ENCODE measurements at regions not wholly inside any gene's neighbourhood (a gene's known extent, or its start where the extent isn't known, plus 50 kb on each side); places are given as distances from the start of the nearest gene placed in this dataset.

GRCh38 chr4:86439293-86439692, 79.4 kb upstream of the MAPK10 start:
- H3K4me3 ChIP-seq (ENCODE audit: low read depth, low read length) = no peak overlapping the region
- TF ChIP-seq, protein P1, sequence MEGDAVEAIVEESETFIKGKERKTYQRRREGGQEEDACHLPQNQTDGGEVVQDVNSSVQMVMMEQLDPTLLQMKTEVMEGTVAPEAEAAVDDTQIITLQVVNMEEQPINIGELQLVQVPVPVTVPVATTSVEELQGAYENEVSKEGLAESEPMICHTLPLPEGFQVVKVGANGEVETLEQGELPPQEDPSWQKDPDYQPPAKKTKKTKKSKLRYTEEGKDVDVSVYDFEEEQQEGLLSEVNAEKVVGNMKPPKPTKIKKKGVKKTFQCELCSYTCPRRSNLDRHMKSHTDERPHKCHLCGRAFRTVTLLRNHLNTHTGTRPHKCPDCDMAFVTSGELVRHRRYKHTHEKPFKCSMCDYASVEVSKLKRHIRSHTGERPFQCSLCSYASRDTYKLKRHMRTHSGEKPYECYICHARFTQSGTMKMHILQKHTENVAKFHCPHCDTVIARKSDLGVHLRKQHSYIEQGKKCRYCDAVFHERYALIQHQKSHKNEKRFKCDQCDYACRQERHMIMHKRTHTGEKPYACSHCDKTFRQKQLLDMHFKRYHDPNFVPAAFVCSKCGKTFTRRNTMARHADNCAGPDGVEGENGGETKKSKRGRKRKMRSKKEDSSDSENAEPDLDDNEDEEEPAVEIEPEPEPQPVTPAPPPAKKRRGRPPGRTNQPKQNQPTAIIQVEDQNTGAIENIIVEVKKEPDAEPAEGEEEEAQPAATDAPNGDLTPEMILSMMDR (IDR thresholded peaks at IDR 0.05; ENCODE audit: insufficient read depth, low read length, severe bottlenecking) = no peak
- no peak for DNase-seq (ENCODE audit: low read depth)
- H3K36me3 ChIP-seq (ENCODE audit: control insufficient read depth, insufficient read depth, low read length) = no peaks in the 10 kb centered on the region
- FAIRE-seq = no peak
- no peaks in the 10 kb centered on the region for H3K27me3 ChIP-seq (ENCODE audit: control insufficient read depth, insufficient read depth, low read length)

DNA sequence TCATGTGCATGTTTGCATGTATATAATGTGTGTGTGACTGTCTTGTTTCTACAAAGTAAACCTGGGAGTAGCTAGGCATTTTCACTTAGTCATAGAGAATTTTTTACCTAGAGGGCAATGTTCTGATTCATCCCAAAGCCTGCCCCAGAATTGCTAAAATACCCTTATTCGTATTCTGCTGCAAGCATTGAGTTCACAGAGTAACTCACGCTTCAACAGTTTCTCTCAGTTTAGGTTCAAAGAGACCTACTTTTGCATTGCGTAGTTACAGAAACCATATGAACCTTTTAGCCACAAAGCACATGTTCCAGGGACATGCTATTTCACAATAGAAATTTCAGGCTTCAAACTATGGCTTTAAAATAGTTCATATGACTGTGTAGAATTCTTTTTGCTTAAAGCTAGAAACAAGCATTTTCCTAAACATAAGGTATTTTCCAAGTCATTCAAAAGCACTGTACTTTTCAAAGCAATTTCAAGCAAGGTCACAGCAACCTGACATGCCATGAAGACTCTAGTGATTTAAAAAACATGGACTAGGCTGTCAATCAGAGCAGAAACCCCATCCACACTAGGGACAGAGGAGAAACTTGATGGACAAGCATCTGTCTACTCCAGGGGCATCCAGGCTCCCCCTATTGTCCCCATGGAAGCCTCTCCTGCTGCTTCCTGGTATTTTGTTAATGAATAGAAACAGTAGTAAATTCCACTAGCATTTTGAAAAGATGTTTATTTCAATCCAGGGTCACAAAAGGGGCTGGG, 81.5 kb upstream of the MAPK10 start:
- DNase-seq (ENCODE audit: low read depth) (peak; percentile 94), FAIRE-seq (no peak)
- Histone ChIP-seq H3K36me3 (ENCODE audit: control insufficient read depth, insufficient read depth, low read length) (no peaks in the 10 kb centered on the region), H3K27me3 (ENCODE audit: control insufficient read depth, insufficient read depth, low read length) (no peaks in the 10 kb centered on the region), H3K4me3 (ENCODE audit: low read depth, low read length) (no peak overlapping the region)
- TF ChIP-seq, protein P1 (IDR thresholded peaks at IDR 0.05; ENCODE audit: insufficient read depth, low read length, severe bottlenecking) = no peak

- no peaks in the 10 kb centered on the region for H3K36me3 ChIP-seq (ENCODE audit: control insufficient read depth, insufficient read depth, low read length)
- no peak overlapping the region for H3K4me3 ChIP-seq (ENCODE audit: low read depth, low read length)
- FAIRE-seq (no peak), DNase-seq (ENCODE audit: low read depth) (no peak)
- H3K27me3 ChIP-seq (ENCODE audit: control insufficient read depth, insufficient read depth, low read length) = no peaks in the 10 kb centered on the region
- TF ChIP-seq, protein P1 (IDR thresholded peaks at IDR 0.05; ENCODE audit: insufficient read depth, low read length, severe bottlenecking) = no peak
Observed at GRCh38 chr4:86442881-86443280, 83.0 kb upstream of the MAPK10 start.

- Histone ChIP-seq H3K36me3 (ENCODE audit: control insufficient read depth, insufficient read depth, low read length) (no peaks in the 10 kb centered on the region), H3K27me3 (ENCODE audit: control insufficient read depth, insufficient read depth, low read length) (no peaks in the 10 kb centered on the region), H3K4me3 (ENCODE audit: low read depth, low read length) (no peak overlapping the region)
- no peak for FAIRE-seq
- TF ChIP-seq, protein P1 (IDR thresholded peaks at IDR 0.05; ENCODE audit: insufficient read depth, low read length, severe bottlenecking) = no peak
- DNase-seq (ENCODE audit: low read depth) = no peak
Observed at GRCh38 chr4:86443495-86443894, 83.6 kb upstream of the MAPK10 start.

DNA sequence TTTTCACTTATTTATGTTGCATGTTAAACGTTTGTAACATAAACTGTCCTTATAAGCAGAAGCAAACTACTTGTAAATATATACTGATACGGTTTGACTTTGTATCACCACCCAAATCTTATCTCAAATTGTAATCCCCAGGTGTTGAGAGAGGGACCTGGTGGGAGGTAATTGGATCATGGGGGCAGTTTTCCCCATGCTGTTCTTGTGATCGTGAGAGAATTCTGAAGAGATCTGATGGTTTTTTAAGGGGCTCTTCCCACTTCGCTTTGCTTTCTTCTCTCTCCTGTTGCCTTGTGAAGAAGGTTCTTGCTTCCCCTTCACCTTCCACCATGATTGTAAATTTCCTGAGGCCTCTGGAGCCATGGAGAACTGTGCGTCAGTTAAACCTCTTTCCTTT, 87.1 kb upstream of the MAPK10 start:
- no peak overlapping the region for H3K4me3 ChIP-seq (ENCODE audit: low read depth, low read length)
- DNase-seq (ENCODE audit: low read depth) = no peak
- H3K36me3 ChIP-seq (ENCODE audit: control insufficient read depth, insufficient read depth, low read length) = no peaks in the 10 kb centered on the region
- TF ChIP-seq, protein P1 (IDR thresholded peaks at IDR 0.05; ENCODE audit: insufficient read depth, low read length, severe bottlenecking) = no peak
- no peak for FAIRE-seq
- no peaks in the 10 kb centered on the region for H3K27me3 ChIP-seq (ENCODE audit: control insufficient read depth, insufficient read depth, low read length)

GRCh38 chr4:86448871-86449270, 89.0 kb upstream of the MAPK10 start:
- DNase-seq (ENCODE audit: low read depth) = no peak
- H3K27me3 ChIP-seq (ENCODE audit: control insufficient read depth, insufficient read depth, low read length) = no peaks in the 10 kb centered on the region
- no peak for FAIRE-seq

More at GRCh38 chr4:86448871-86449270, 89.0 kb upstream of the MAPK10 start:
- no peaks in the 10 kb centered on the region for H3K36me3 ChIP-seq (ENCODE audit: control insufficient read depth, insufficient read depth, low read length)
- H3K4me3 ChIP-seq (ENCODE audit: low read depth, low read length) = no peak overlapping the region
- TF ChIP-seq, protein P1 (IDR thresholded peaks at IDR 0.05; ENCODE audit: insufficient read depth, low read length, severe bottlenecking) = no peak
